Uterus (tissue), 2 donors: ENCODE measurements at regions not wholly inside any gene's neighbourhood (a gene's known extent, or its start where the extent isn't known, plus 50 kb on each side); places are given as distances from the start of the nearest gene placed in this dataset.

ENCODE experiments used
- CTCF ChIP-seq, 4 experiments: fragments of 200-600 bp in 2 of 4; fragments of 450-650 bp in 2 of 4; sonication (generic) in 2 of 4; IDR thresholded peaks; one replicate each; pipeline ENCODE4 v1.5.1; 2016 to 2019; ENCODE audit warnings: antibody characterized with exemption in 4 of 4, mild to moderate bottlenecking in 2 of 4, moderate library complexity in 1 of 4
- POLR2A ChIP-seq, 2 donors: fragments of 450-650 bp; IDR thresholded peaks; one replicate each; pipeline ENCODE4 v1.6.1; 2016; ENCODE audit warnings: antibody characterized with exemption in 2 of 2, mild to moderate bottlenecking in 1 of 2, moderate library complexity in 1 of 2

- TF ChIP-seq POLR2A (IDR thresholded peaks at IDR 0.05) (no peak), CTCF (IDR thresholded peaks at IDR 0.05) (no peak)
These were observed 117.2 kb upstream of the HS6ST1 start for GRCh38 chr2:128435576-128436478.
